ENCODE measurements at regions not wholly inside any gene's neighbourhood (a gene's known extent, or its start where the extent isn't known, plus 50 kb on each side); places are given as distances from the start of the nearest gene placed in this dataset.

- WGBS, 2 donors (ENCODE audit: extremely low coverage in 2 of 2, insufficient read length in 2 of 2, insufficient replicate concordance in 1 of 2), result no CpG with 5 or more reads among the region's 2 CpGs
- no peak for DNase-seq (ENCODE audit: low spot score)
Observed at GRCh38 chr11:11750017-11750878, 91.5 kb upstream of the USP47 start.

GRCh38 chr11:11748706-11749365 lies 92.9 kb upstream of the USP47 start:
- no CpG with 5 or more reads among the region's 4 CpGs for WGBS, 2 donors (ENCODE audit: extremely low coverage in 2 of 2, insufficient read length in 2 of 2, insufficient replicate concordance in 1 of 2)
- Histone ChIP-seq H3K4ac (ENCODE audit: low read length) (no peak overlapping the region), H2BK12ac (ENCODE audit: low read length) (no peak overlapping the region), H2AFZ (ENCODE audit: low read length) (no peak overlapping the region), H3K79me1 (ENCODE audit: low read depth, low read length) (no peaks in the 10 kb centered on the region), H3K18ac (ENCODE audit: low read length) (no peak overlapping the region), H2BK120ac (ENCODE audit: low read depth, low read length) (no peak overlapping the region), H4K8ac (ENCODE audit: low read depth, low read length) (no peak overlapping the region), H3K4me3 (ENCODE audit: low read length in 2 of 2) (no peak overlapping the region), H3K14ac (ENCODE audit: low read length) (no peak overlapping the region), H3K9ac (ENCODE audit: low read depth, low read length, poor library complexity) (no peak overlapping the region), H4K91ac (ENCODE audit: low read depth, low read length, poor library complexity) (no peak overlapping the region), H3K9me3 (replicated peaks in 1 of 2; ENCODE audit: control insufficient read depth in 2 of 2, insufficient read depth in 1 of 2, low read depth in 1 of 2, low read length in 2 of 2) (peaks cover 0 to 1% of the 10 kb centered on the region in 2 donors), H3K23ac (ENCODE audit: low read depth, low read length, poor library complexity) (no peak overlapping the region), H3K4me1 (ENCODE audit: control insufficient read depth in 2 of 2, insufficient read depth in 1 of 2, low read depth in 1 of 2, low read length in 2 of 2) (peaks cover 0 to 2% of the 10 kb centered on the region in 2 donors), H2BK5ac (ENCODE audit: low read length) (no peak overlapping the region), H3K27ac (replicated peaks; ENCODE audit: low read length) (no peak overlapping the region), H3K27me3 (ENCODE audit: control insufficient read depth in 3 of 3, insufficient read depth in 3 of 3, low read depth in 1 of 3, low read length in 3 of 3) (no peaks in the 10 kb centered on the region), H2BK15ac (ENCODE audit: low read length) (no peak overlapping the region), H3K4me2 (ENCODE audit: insufficient read depth, low read length, poor library complexity, severe bottlenecking) (no peak overlapping the region), H2AK5ac (ENCODE audit: low read depth, low read length) (no peak overlapping the region), H3K36me3 (replicated peaks in 1 of 2; ENCODE audit: control insufficient read depth in 2 of 2, insufficient read depth in 2 of 2, low read length in 2 of 2) (no peaks in the 10 kb centered on the region)
- no peak for DNase-seq (ENCODE audit: low spot score)

More at GRCh38 chr11:11750017-11750878, 91.5 kb upstream of the USP47 start:
- Histone ChIP-seq H4K8ac (ENCODE audit: low read depth, low read length) (no peak overlapping the region), H4K91ac (ENCODE audit: low read depth, low read length, poor library complexity) (no peak overlapping the region), H3K36me3 (replicated peaks in 1 of 2; ENCODE audit: control insufficient read depth in 2 of 2, insufficient read depth in 2 of 2, low read length in 2 of 2) (no peaks in the 10 kb centered on the region), H3K23ac (ENCODE audit: low read depth, low read length, poor library complexity) (no peak overlapping the region), H3K4ac (ENCODE audit: low read length) (no peak overlapping the region), H3K4me2 (ENCODE audit: insufficient read depth, low read length, poor library complexity, severe bottlenecking) (no peak overlapping the region), H3K27ac (replicated peaks; ENCODE audit: low read length) (no peak overlapping the region), H3K14ac (ENCODE audit: low read length) (no peak overlapping the region), H3K4me1 (ENCODE audit: control insufficient read depth in 2 of 2, insufficient read depth in 1 of 2, low read depth in 1 of 2, low read length in 2 of 2) (peaks cover 0 to 2% of the 10 kb centered on the region in 2 donors), H3K18ac (ENCODE audit: low read length) (no peak overlapping the region), H3K4me3 (ENCODE audit: low read length in 2 of 2) (no peak overlapping the region), H3K27me3 (ENCODE audit: control insufficient read depth in 3 of 3, insufficient read depth in 3 of 3, low read depth in 1 of 3, low read length in 3 of 3) (no peaks in the 10 kb centered on the region), H3K79me1 (ENCODE audit: low read depth, low read length) (no peaks in the 10 kb centered on the region), H2AFZ (ENCODE audit: low read length) (no peak overlapping the region), H2BK12ac (ENCODE audit: low read length) (no peak overlapping the region), H3K9ac (ENCODE audit: low read depth, low read length, poor library complexity) (no peak overlapping the region), H2BK5ac (ENCODE audit: low read length) (no peak overlapping the region), H2AK5ac (ENCODE audit: low read depth, low read length) (no peak overlapping the region), H3K9me3 (replicated peaks in 1 of 2; ENCODE audit: control insufficient read depth in 2 of 2, insufficient read depth in 1 of 2, low read depth in 1 of 2, low read length in 2 of 2) (peaks cover 0 to 2% of the 10 kb centered on the region in 2 donors), H2BK15ac (ENCODE audit: low read length) (no peak overlapping the region), H2BK120ac (ENCODE audit: low read depth, low read length) (no peak overlapping the region)

- H2BK5ac ChIP-seq (ENCODE audit: low read length), result no peak overlapping the region
- WGBS, 2 donors (ENCODE audit: extremely low coverage in 2 of 2, insufficient read length in 2 of 2, insufficient replicate concordance in 1 of 2), result no CpG with 5 or more reads among the region's 1 CpG
- H3K9ac ChIP-seq (ENCODE audit: low read depth, low read length, poor library complexity), result no peak overlapping the region
- H3K14ac ChIP-seq (ENCODE audit: low read length), result no peak overlapping the region
- H2BK12ac ChIP-seq (ENCODE audit: low read length), result no peak overlapping the region
- H2BK15ac ChIP-seq (ENCODE audit: low read length), result no peak overlapping the region
- no peaks in the 10 kb centered on the region for H3K9me3 ChIP-seq (replicated peaks in 1 of 2; ENCODE audit: control insufficient read depth in 2 of 2, insufficient read depth in 1 of 2, low read depth in 1 of 2, low read length in 2 of 2)
- H3K27me3 ChIP-seq (ENCODE audit: control insufficient read depth in 3 of 3, insufficient read depth in 3 of 3, low read depth in 1 of 3, low read length in 3 of 3), result no peaks in the 10 kb centered on the region
- no peaks in the 10 kb centered on the region for H3K4me1 ChIP-seq (ENCODE audit: control insufficient read depth in 2 of 2, insufficient read depth in 1 of 2, low read depth in 1 of 2, low read length in 2 of 2)
- H3K27ac ChIP-seq (replicated peaks; ENCODE audit: low read length), result no peak overlapping the region
- H4K8ac ChIP-seq (ENCODE audit: low read depth, low read length), result no peak overlapping the region
- H3K18ac ChIP-seq (ENCODE audit: low read length), result no peak overlapping the region
- H3K4ac ChIP-seq (ENCODE audit: low read length), result no peak overlapping the region
- no peak overlapping the region for H3K4me3 ChIP-seq (ENCODE audit: low read length in 2 of 2)
- no peak overlapping the region for H4K91ac ChIP-seq (ENCODE audit: low read depth, low read length, poor library complexity)
- H3K79me1 ChIP-seq (ENCODE audit: low read depth, low read length), result no peaks in the 10 kb centered on the region
- no peak for DNase-seq (ENCODE audit: low spot score)
- H2AK5ac ChIP-seq (ENCODE audit: low read depth, low read length), result no peak overlapping the region
- no peak overlapping the region for H3K4me2 ChIP-seq (ENCODE audit: insufficient read depth, low read length, poor library complexity, severe bottlenecking)
- H2BK120ac ChIP-seq (ENCODE audit: low read depth, low read length), result no peak overlapping the region
- H2AFZ ChIP-seq (ENCODE audit: low read length), result no peak overlapping the region
- no peak overlapping the region for H3K23ac ChIP-seq (ENCODE audit: low read depth, low read length, poor library complexity)
- H3K36me3 ChIP-seq (replicated peaks in 1 of 2; ENCODE audit: control insufficient read depth in 2 of 2, insufficient read depth in 2 of 2, low read length in 2 of 2), result no peaks in the 10 kb centered on the region
Observed at GRCh38 chr11:11747570-11747969, 94.2 kb upstream of the USP47 start.

- H3K9me3 ChIP-seq (replicated peaks in 1 of 2; ENCODE audit: control insufficient read depth in 2 of 2, insufficient read depth in 1 of 2, low read depth in 1 of 2, low read length in 2 of 2), result no peaks in the 10 kb centered on the region
- no peak overlapping the region for H3K27ac ChIP-seq (replicated peaks; ENCODE audit: low read length)
- H4K8ac ChIP-seq (ENCODE audit: low read depth, low read length), result no peak overlapping the region
- no peak for DNase-seq (ENCODE audit: low spot score)
- no peak overlapping the region for H3K4me3 ChIP-seq (ENCODE audit: low read length in 2 of 2)
- whole genome bisulfite sequencing, 2 donors (ENCODE audit: extremely low coverage in 2 of 2, insufficient read length in 2 of 2, insufficient replicate concordance in 1 of 2), result no CpG with 5 or more reads among the region's 1 CpG
- no peaks in the 10 kb centered on the region for H3K36me3 ChIP-seq (replicated peaks in 1 of 2; ENCODE audit: control insufficient read depth in 2 of 2, insufficient read depth in 2 of 2, low read length in 2 of 2)
- no peaks in the 10 kb centered on the region for H3K79me1 ChIP-seq (ENCODE audit: low read depth, low read length)
- H2BK15ac ChIP-seq (ENCODE audit: low read length), result no peak overlapping the region
- H3K27me3 ChIP-seq (ENCODE audit: control insufficient read depth in 3 of 3, insufficient read depth in 3 of 3, low read depth in 1 of 3, low read length in 3 of 3), result no peaks in the 10 kb centered on the region
- H3K9ac ChIP-seq (ENCODE audit: low read depth, low read length, poor library complexity), result no peak overlapping the region
- H2BK120ac ChIP-seq (ENCODE audit: low read depth, low read length), result no peak overlapping the region
- no peak overlapping the region for H3K18ac ChIP-seq (ENCODE audit: low read length)
- H2BK12ac ChIP-seq (ENCODE audit: low read length), result no peak overlapping the region
- no peaks in the 10 kb centered on the region for H3K4me1 ChIP-seq (ENCODE audit: control insufficient read depth in 2 of 2, insufficient read depth in 1 of 2, low read depth in 1 of 2, low read length in 2 of 2)
- no peak overlapping the region for H2AFZ ChIP-seq (ENCODE audit: low read length)
- no peak overlapping the region for H4K91ac ChIP-seq (ENCODE audit: low read depth, low read length, poor library complexity)
- H2BK5ac ChIP-seq (ENCODE audit: low read length), result no peak overlapping the region
- no peak overlapping the region for H3K4ac ChIP-seq (ENCODE audit: low read length)
- no peak overlapping the region for H3K4me2 ChIP-seq (ENCODE audit: insufficient read depth, low read length, poor library complexity, severe bottlenecking)
- H3K14ac ChIP-seq (ENCODE audit: low read length), result no peak overlapping the region
- no peak overlapping the region for H2AK5ac ChIP-seq (ENCODE audit: low read depth, low read length)
- no peak overlapping the region for H3K23ac ChIP-seq (ENCODE audit: low read depth, low read length, poor library complexity)
Observed at GRCh38 chr11:11746449-11746848, 95.3 kb upstream of the USP47 start.
